HG03097 (cell line): ENCODE measurements at regions not wholly inside any gene's neighbourhood (a gene's known extent, or its start where the extent isn't known, plus 50 kb on each side); places are given as distances from the start of the nearest gene placed in this dataset.
"Not testable (repeated sequence)": the region's sequence is repeated elsewhere in the genome, so short reads cannot be mapped to it uniquely, and the experiment has no call there.

Experiments used
- ATAC-seq: cut with Tn5 transposase; IDR thresholded peaks from one replicate; pipeline ENCODE4 v1.9.1; 2021; ENCODE audit not compliant: unreplicated experiment, low FRiP score

- not testable (repeated sequence) for ATAC-seq
Measured at GRCh38 chr2:125825781-125826180, 830.2 kb upstream of the GYPC start.

DNA sequence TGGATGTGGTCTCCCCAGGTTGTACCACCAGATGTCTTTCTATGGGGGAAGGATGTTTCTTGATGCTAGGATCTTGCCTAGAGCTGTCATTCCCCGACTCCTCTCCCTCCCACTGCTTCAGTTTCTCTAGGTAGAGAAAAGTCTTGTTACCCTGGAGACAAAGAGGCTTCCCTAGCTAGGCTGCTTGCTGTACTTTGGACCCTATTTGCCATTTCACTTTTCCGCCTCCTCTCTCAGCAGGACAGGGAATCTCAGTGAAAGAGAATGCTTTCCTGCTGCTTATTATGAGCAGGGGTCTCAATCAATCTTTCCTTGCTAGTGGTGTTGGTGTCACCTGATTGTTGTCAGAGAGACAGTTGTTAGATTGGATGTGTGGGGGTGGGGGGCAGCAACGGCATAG lies 818.8 kb upstream of the GYPC start:
- no peak for ATAC-seq

DNA sequence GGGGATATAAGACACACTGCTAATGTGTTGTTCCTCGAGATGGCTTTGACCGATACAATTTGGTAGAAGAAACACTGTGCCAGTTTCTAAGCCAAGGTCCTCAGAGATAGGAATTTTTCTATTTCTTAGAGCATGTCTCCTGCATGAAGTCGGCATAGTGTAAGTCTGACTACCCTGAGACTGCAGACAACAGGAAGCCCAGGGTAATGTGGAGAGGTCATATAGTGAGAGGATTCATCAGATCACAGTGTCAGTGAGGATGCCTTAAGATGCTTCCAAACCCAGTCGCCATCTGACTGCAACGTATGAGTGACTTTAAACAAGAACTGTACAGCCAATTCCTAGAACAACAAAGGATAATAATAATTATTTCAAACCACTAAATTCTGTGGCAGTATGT lies 818.3 kb upstream of the GYPC start:
- ATAC-seq: no peak

DNA sequence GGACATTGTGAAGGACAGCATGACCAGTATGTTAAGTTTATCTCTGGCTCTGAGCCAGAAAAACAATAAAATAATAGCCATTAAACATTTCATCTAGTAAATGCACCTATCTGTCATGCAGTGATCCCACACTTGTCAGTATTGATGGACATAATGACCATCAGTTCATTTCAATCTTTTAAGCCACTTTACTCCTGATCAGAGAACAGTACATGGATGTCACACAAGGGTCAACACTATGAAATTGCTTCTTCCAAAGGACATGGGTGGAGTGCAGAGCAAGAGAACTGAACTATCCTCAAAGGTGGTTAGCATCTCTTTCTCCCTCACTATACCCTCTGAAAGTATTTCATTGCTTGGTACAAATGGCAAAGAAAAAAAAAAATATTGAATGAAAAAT lies 816.0 kb upstream of the GYPC start:
- no peak for ATAC-seq

GRCh38 chr2:125842041-125842440 lies 813.9 kb upstream of the GYPC start:
- ATAC-seq: no peak

DNA sequence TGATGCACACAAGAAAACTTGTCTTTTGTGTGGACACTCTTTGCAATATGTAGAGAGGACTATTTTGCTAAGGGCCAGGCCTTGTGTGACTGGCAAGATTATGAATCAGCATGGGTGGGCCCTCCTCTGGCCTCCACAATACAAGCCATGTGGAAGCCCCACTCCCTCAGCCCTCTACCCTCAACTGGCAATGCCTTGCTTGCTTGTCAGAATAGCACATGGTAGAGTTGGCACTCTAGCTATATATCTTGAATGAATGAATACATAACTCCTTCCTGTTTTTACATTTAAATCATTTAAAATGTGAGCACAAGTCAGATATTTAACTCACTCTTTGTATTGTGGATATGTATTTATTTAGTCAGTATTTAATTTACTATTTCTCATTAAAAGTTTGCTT lies 805.4 kb upstream of the GYPC start:
- no peak for ATAC-seq

- ATAC-seq: no peak
Measured at GRCh38 chr2:125852364-125852763, 803.6 kb upstream of the GYPC start.

DNA sequence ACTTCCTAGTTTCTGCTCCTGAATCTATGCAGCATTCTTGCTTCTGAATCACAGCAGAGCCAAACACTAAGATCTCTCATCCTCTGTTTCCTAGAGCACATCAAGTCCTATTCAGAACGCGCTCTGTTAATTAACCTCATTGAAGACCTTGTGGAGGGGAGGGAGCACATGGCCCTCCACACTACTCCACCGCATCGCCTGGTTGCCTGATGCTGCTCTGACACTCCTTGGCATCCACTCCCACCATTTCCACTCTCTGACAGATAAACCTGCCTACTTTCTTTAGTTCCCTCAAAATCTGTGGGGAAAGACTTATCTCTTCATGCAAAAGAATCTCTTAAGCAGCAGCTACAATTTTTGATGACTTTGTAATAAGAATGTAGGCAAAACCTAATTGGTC lies 802.3 kb upstream of the GYPC start:
- ATAC-seq: no peak

- ATAC-seq: no peak
Measured at GRCh38 chr2:125855204-125855603, 800.8 kb upstream of the GYPC start.

DNA sequence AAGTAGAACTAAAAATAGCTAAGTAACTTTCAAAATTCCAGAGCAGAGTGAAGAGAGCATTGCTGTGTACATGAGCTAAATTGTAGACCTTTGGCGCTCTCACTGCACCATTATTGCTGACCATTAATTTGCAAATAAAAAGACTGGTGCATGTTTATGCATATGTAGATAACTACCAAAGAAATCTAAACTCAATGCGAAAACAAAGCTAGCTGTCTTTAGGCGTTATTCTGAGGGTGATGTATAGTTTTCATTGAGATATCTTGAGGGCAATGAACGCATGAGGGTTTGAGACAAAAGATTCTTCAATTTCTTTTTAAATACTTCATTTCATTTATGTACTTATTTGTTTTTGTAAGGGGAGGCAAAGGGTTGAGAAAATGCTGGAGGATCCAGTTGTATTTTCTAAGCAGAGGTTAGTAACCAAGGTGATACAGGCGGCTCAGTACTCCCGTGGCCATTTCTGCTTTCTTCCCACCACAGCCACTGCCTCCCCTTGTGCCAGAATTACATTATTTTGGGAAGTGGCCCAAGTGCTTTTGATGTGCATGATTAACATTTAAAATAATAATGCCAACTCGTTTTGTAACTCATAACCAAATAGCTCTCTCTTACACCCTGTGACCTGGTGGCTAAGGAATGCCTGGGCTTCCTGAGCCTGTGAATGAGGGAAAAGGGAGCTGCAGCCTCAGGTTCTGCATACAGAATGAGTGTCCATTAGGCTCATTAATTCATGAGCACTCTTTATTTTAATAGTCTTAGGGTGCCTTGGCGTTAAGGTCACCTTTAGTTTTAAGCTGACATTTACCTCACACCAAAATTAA lies 797.8 kb upstream of the GYPC start:
- ATAC-seq: no peak

GRCh38 chr2:125861461-125861860 lies 794.5 kb upstream of the GYPC start:
- ATAC-seq: no peak

GRCh38 chr2:125867908-125868307 lies 788.0 kb upstream of the GYPC start:
- no peak for ATAC-seq

- no peak for ATAC-seq
Measured at GRCh38 chr2:125870264-125870663, 785.7 kb upstream of the GYPC start.

- no peak for ATAC-seq
Measured at GRCh38 chr2:125870746-125871145, 785.2 kb upstream of the GYPC start.

DNA sequence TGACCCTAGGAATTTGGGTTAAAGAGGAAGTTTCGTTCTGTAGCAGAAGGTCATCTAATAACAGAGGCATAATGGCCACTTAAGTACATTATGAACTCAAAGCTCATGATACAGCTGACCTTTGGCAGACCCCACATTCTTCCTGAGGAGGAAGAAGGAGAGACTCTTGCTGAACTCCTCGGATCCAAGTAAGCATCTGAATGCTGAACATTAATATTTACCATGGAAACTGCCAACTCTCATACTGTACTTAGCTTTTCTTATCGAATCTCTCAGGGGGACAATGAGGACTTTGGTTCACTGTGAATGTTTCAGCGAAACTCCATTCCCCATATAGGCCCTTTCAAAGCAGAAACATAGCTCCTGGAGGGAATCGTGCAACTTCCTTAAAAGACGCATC lies 781.4 kb upstream of the GYPC start:
- no peak for ATAC-seq

- ATAC-seq: no peak
Measured at GRCh38 chr2:125885340-125885739, 770.6 kb upstream of the GYPC start.

- ATAC-seq: no peak
Measured at GRCh38 chr2:125886153-125886552, 769.8 kb upstream of the GYPC start.

DNA sequence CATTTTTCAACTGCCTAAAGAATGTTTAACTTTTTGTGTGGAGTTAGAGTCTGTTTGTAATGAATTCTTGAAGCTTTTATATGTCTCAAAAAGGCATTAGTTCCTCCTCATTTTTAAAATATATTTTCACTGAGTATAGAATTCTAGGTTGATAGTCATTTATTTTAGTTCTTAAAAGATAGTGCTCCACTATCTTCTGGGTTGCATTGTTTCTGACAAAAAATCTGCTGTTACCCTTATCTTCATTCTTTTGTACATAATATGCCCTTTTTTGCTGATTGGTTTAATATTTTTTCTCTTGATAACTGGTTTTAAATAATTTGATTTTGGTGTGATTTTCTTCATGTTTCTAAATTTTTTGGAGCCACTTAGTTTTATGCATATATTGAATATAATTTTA lies 754.7 kb upstream of the GYPC start:
- no peak for ATAC-seq

DNA sequence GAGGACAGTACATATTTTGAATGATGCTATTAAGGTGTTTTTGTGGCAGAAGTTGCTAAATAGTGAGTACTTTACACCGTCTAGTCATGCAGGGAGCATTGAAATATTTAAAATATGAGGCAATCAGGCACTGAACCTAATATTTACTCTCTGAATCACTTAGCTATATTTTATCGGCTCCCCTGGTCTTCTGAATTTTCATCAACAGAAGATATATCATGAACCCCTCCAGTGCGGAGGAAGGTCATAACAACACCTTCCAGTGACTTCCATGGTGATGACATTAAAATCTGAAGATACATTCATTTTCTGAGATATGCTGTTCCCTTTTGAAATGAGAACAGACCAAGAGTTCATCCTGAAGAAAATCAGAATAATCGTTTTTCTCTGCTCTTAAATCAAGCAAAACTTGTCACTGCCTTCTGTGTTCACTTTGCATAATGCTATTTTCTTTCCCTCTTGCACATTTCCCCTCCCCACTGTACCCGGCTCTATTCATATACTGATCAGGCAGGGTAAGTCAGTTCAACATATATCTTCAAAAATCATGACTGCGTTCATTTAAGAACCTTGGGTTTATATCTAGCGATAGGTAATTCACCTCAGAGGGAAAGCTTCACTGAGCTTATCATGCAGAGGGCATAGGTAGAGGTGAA lies 729.9 kb upstream of the GYPC start:
- no peak for ATAC-seq

GRCh38 chr2:125935559-125935958 lies 720.4 kb upstream of the GYPC start:
- ATAC-seq: no peak

- ATAC-seq: no peak
Measured at GRCh38 chr2:125942585-125943424, 713.2 kb upstream of the GYPC start.
